ENCODE measurements at regions not wholly inside any gene's neighbourhood (a gene's known extent, or its start where the extent isn't known, plus 50 kb on each side); places are given as distances from the start of the nearest gene placed in this dataset.

DNA sequence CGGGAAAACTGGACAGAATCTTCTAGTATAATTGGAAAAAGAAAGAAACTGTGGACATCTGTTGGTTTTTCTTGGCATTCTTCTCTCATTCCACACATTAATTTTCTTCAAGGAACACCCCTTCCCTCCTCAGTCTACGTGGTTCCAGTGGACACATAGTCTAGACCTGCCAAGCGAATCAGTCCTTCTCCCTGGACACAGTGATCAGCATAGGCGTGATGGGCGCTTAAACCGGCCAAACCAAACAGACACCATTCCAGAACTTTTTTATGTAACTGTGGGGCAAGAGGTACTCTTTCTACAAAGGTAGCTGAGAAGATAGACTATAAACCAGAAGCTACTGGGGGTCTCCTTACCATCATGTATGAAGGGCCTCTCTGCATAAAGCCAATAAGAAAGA is 121.8 kb upstream of the COX10 start:
- TF ChIP-seq, protein P1, sequence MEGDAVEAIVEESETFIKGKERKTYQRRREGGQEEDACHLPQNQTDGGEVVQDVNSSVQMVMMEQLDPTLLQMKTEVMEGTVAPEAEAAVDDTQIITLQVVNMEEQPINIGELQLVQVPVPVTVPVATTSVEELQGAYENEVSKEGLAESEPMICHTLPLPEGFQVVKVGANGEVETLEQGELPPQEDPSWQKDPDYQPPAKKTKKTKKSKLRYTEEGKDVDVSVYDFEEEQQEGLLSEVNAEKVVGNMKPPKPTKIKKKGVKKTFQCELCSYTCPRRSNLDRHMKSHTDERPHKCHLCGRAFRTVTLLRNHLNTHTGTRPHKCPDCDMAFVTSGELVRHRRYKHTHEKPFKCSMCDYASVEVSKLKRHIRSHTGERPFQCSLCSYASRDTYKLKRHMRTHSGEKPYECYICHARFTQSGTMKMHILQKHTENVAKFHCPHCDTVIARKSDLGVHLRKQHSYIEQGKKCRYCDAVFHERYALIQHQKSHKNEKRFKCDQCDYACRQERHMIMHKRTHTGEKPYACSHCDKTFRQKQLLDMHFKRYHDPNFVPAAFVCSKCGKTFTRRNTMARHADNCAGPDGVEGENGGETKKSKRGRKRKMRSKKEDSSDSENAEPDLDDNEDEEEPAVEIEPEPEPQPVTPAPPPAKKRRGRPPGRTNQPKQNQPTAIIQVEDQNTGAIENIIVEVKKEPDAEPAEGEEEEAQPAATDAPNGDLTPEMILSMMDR (conservative IDR thresholded peaks at IDR 0.05; ENCODE audit: low read depth, low read length): no peak
- no peak for TF ChIP-seq EZH2 (IDR thresholded peaks at IDR 0.05; ENCODE audit: borderline replicate concordance, low read depth, low read length, poor library complexity, severe bottlenecking)

All from A673 (cell line).